H1 (cell line): ENCODE measurements at regions not wholly inside any gene's neighbourhood (a gene's known extent, or its start where the extent isn't known, plus 50 kb on each side); places are given as distances from the start of the nearest gene placed in this dataset.

Experiments used
- CBX8 ChIP-seq: fragments of 300-800, 300-1000 bp; sonication (generic); IDR thresholded peaks from 2 replicates; pipeline ENCODE4 v1.7.1; 2016; ENCODE audit warnings: low read depth, low read length, borderline replicate concordance
- CTBP2 ChIP-seq: IDR thresholded peaks from 2 replicates; pipeline ENCODE4 v1.7.0; 2011; ENCODE audit warnings: borderline replicate concordance, mild to moderate bottlenecking, moderate library complexity, mixed read lengths, low read length; ENCODE audit not compliant: insufficient read depth, insufficient read length
- HDAC6 ChIP-seq: IDR thresholded peaks from one replicate; pipeline ENCODE4 v1.7.1; 2012; ENCODE audit warnings: low read depth, mild to moderate bottlenecking, inconsistent platforms, low read length, moderate library complexity
- KDM1A ChIP-seq: fragments of 200-600, 300-600 bp; sonication (generic); IDR thresholded peaks from 2 replicates; pipeline ENCODE4 v1.7.1; 2016; ENCODE audit warnings: mild to moderate bottlenecking, low read length, borderline replicate concordance
- RXRA ChIP-seq: IDR thresholded peaks from 2 replicates; pipeline ENCODE4 v1.6.1; 2011; ENCODE audit warnings: low read depth, mild to moderate bottlenecking, low read length, moderate library complexity; ENCODE audit not compliant: insufficient read depth
- SIRT6 ChIP-seq: IDR thresholded peaks from one replicate; pipeline ENCODE4 v1.7.1; 2012; ENCODE audit warnings: low read length, inconsistent platforms
- TBP ChIP-seq: IDR thresholded peaks from 2 replicates; pipeline ENCODE4 v1.6.1; 2011; ENCODE audit warnings: low read depth, low read length, improper control_type of control experiment
- TF ChIP-seq, protein P1 (sequence below): fragments of 300-600 bp; sonication (generic); IDR thresholded peaks from 2 replicates; pipeline ENCODE4 v1.7.1; 2012; ENCODE audit warnings: low read length, moderate library complexity, mild to moderate bottlenecking, inconsistent platforms; ENCODE audit not compliant: insufficient replicate concordance

DNA sequence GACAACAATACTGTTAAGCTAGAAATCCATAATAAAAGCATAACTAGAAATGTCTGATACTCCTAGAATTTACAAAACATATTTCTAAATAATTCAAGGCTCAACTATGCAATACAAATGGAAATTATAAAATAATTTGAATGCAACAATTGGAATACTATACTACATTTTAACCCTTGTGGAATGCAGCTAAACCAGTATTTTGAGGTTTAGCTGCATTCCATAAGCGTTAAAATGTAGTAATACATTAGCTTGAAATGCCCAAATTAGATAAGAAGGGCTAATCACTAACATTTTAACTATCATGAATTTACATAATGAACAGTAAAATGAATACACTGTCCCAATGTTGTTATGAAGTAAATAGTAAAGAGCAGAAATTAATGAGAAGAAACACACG lies 617.2 kb upstream of the CHORDC1 start (continued):
- TF ChIP-seq CBX8 (no peak), RXRA (no peak), CTBP2 (no peak), SIRT6 (no peak), HDAC6 (no peak), KDM1A (no peak), TBP (no peak)
- TF ChIP-seq, protein P1, sequence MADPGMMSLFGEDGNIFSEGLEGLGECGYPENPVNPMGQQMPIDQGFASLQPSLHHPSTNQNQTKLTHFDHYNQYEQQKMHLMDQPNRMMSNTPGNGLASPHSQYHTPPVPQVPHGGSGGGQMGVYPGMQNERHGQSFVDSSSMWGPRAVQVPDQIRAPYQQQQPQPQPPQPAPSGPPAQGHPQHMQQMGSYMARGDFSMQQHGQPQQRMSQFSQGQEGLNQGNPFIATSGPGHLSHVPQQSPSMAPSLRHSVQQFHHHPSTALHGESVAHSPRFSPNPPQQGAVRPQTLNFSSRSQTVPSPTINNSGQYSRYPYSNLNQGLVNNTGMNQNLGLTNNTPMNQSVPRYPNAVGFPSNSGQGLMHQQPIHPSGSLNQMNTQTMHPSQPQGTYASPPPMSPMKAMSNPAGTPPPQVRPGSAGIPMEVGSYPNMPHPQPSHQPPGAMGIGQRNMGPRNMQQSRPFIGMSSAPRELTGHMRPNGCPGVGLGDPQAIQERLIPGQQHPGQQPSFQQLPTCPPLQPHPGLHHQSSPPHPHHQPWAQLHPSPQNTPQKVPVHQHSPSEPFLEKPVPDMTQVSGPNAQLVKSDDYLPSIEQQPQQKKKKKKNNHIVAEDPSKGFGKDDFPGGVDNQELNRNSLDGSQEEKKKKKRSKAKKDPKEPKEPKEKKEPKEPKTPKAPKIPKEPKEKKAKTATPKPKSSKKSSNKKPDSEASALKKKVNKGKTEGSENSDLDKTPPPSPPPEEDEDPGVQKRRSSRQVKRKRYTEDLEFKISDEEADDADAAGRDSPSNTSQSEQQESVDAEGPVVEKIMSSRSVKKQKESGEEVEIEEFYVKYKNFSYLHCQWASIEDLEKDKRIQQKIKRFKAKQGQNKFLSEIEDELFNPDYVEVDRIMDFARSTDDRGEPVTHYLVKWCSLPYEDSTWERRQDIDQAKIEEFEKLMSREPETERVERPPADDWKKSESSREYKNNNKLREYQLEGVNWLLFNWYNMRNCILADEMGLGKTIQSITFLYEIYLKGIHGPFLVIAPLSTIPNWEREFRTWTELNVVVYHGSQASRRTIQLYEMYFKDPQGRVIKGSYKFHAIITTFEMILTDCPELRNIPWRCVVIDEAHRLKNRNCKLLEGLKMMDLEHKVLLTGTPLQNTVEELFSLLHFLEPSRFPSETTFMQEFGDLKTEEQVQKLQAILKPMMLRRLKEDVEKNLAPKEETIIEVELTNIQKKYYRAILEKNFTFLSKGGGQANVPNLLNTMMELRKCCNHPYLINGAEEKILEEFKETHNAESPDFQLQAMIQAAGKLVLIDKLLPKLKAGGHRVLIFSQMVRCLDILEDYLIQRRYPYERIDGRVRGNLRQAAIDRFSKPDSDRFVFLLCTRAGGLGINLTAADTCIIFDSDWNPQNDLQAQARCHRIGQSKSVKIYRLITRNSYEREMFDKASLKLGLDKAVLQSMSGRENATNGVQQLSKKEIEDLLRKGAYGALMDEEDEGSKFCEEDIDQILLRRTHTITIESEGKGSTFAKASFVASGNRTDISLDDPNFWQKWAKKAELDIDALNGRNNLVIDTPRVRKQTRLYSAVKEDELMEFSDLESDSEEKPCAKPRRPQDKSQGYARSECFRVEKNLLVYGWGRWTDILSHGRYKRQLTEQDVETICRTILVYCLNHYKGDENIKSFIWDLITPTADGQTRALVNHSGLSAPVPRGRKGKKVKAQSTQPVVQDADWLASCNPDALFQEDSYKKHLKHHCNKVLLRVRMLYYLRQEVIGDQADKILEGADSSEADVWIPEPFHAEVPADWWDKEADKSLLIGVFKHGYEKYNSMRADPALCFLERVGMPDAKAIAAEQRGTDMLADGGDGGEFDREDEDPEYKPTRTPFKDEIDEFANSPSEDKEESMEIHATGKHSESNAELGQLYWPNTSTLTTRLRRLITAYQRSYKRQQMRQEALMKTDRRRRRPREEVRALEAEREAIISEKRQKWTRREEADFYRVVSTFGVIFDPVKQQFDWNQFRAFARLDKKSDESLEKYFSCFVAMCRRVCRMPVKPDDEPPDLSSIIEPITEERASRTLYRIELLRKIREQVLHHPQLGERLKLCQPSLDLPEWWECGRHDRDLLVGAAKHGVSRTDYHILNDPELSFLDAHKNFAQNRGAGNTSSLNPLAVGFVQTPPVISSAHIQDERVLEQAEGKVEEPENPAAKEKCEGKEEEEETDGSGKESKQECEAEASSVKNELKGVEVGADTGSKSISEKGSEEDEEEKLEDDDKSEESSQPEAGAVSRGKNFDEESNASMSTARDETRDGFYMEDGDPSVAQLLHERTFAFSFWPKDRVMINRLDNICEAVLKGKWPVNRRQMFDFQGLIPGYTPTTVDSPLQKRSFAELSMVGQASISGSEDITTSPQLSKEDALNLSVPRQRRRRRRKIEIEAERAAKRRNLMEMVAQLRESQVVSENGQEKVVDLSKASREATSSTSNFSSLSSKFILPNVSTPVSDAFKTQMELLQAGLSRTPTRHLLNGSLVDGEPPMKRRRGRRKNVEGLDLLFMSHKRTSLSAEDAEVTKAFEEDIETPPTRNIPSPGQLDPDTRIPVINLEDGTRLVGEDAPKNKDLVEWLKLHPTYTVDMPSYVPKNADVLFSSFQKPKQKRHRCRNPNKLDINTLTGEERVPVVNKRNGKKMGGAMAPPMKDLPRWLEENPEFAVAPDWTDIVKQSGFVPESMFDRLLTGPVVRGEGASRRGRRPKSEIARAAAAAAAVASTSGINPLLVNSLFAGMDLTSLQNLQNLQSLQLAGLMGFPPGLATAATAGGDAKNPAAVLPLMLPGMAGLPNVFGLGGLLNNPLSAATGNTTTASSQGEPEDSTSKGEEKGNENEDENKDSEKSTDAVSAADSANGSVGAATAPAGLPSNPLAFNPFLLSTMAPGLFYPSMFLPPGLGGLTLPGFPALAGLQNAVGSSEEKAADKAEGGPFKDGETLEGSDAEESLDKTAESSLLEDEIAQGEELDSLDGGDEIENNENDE, result no peak
